Adrenal gland (tissue), 9 donors: ENCODE measurements at regions not wholly inside any gene's neighbourhood (a gene's known extent, or its start where the extent isn't known, plus 50 kb on each side); places are given as distances from the start of the nearest gene placed in this dataset.

Source experiments
- DNase-seq, 7 donors: peaks; one replicate each; pipeline ENCODE4 v3.0.0-alpha.2; 2019 to 2020
- H3K27ac ChIP-seq, 5 donors: fragments of 200-600 bp; sonication (generic) in 4 of 5; 1 replicate in 3 of 5; 2 replicates in 2 of 5; pipeline versions ENCODE4 v1.5.1 to v1.8.0; 2016 to 2020; ENCODE audit warnings: mild to moderate bottlenecking in 1 of 5
- H3K27me3 ChIP-seq: fragments of 200-600 bp; 2 replicates; pipeline ENCODE4 v1.8.0; 2021
- H3K36me3 ChIP-seq, 2 donors: fragments of 200-600 bp; replicated peaks in 1 of 2; 1 replicate in 1 of 2; 2 replicates in 1 of 2; pipeline versions ENCODE4 v1.5.1 to v1.8.0; 2018 to 2022
- H3K4me1 ChIP-seq, 2 donors: fragments of 200-600 bp; replicated peaks in 1 of 2; 1 replicate in 1 of 2; 2 replicates in 1 of 2; pipeline versions ENCODE4 v1.5.1 to v1.8.0; 2018 to 2021
- H3K4me3 ChIP-seq, 4 donors: fragments of 200-600 bp; sonication (generic) in 3 of 4; one replicate each; pipeline ENCODE4 v1.5.1; 2016 to 2018
- H3K9me3 ChIP-seq, 3 donors: fragments of 200-600 bp; sonication (generic) in 1 of 3; replicated peaks in 1 of 3; 1 replicate in 2 of 3; 2 replicates in 1 of 3; pipeline versions ENCODE4 v1.5.1 to v1.8.0; 2016 to 2021
- POLR2A ChIP-seq, 2 donors: fragments of 450-650 bp; IDR thresholded peaks; one replicate each; pipeline ENCODE4 v1.6.1; 2017; ENCODE audit warnings: antibody characterized with exemption in 2 of 2, mild to moderate bottlenecking in 2 of 2, moderate library complexity in 1 of 2
- WGBS, 4 donors: extraction: QIAGEN DNeasy Blood & Tissue Kit in 2 of 4; methylation state at CpG; one replicate each; pipeline versions ENCODE4 v1.1.5 to v1.1.7; 2013 to 2017; 5-methylcytosine and 5-hydroxymethylcytosine counted together
- intact Hi-C, 2 donors: fragments of 100-400 bp; cut with DNase I; formaldehyde crosslinking; loops; one replicate each; pipeline versions ENCODE4 v1.14.1 to v1.15.0; 2022 to 2023
- TF ChIP-seq, protein P1 (sequence below), 6 experiments: fragments of 450-650 bp in 4 of 6; fragments of 200-600 bp in 2 of 6; sonication (generic) in 1 of 6; IDR thresholded peaks; 1 replicate in 5 of 6; 2 replicates in 1 of 6; pipeline versions ENCODE4 v1.5.1 to v1.8.0; 2016 to 2021; ENCODE audit warnings: antibody characterized with exemption in 6 of 6, mild to moderate bottlenecking in 2 of 6, moderate library complexity in 1 of 6
- donor health status: healthy with polysubstance abuse.
- donor health status: Bipolar disorder and iron deficiency.
- donor health status: DM: yes; HTN: yes; CAD: no.
- donor health status: DM: no; HTN: no; CAD: no.
- donor health status: DM: no; HTN: no; CAD: no.

DNA sequence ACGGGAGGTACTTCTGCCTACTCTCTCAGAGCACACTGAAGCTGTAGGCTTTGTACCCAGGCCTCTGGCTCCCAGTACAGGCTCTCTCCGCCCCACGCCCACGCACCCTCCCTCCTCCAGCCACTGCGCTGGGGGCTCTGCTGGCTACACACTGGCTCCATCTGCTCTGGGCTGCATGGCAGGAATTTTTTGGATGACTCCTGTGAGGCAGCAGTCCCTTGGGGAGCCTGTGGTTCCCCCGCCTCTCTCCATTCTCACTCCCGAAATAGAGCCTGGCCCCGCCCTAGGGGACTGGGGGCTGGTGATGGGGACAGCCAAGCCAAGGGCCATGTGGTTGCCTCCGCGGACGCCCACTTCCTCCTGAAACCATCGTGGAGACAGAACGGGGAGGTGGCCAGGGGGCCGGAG lies 58.1 kb upstream of the ADRA2C start:
- WGBS, 4 donors: 53 to 60% (median 57%) methylated on average over 9 to 14 of the region's 14 CpGs
- peak overlapping the region in 1 of 5 donors; percentile 72 for H3K27ac ChIP-seq
- H3K36me3 ChIP-seq: no peaks in the 10 kb centered on the region
- TF ChIP-seq, protein P1, sequence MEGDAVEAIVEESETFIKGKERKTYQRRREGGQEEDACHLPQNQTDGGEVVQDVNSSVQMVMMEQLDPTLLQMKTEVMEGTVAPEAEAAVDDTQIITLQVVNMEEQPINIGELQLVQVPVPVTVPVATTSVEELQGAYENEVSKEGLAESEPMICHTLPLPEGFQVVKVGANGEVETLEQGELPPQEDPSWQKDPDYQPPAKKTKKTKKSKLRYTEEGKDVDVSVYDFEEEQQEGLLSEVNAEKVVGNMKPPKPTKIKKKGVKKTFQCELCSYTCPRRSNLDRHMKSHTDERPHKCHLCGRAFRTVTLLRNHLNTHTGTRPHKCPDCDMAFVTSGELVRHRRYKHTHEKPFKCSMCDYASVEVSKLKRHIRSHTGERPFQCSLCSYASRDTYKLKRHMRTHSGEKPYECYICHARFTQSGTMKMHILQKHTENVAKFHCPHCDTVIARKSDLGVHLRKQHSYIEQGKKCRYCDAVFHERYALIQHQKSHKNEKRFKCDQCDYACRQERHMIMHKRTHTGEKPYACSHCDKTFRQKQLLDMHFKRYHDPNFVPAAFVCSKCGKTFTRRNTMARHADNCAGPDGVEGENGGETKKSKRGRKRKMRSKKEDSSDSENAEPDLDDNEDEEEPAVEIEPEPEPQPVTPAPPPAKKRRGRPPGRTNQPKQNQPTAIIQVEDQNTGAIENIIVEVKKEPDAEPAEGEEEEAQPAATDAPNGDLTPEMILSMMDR (IDR thresholded peaks at IDR 0.05): no peak
- TF ChIP-seq POLR2A (IDR thresholded peaks at IDR 0.05): peak in 1 of 2 donors; percentile 11
- H3K4me1 ChIP-seq: no peaks in the 10 kb centered on the region
- DNase-seq: peak in 6 of 7 donors; percentile 4 to 65 (median 32)
- no peaks in the 10 kb centered on the region for H3K9me3 ChIP-seq
- intact Hi-C loops: no loop called here
- peaks cover 6% of the 10 kb centered on the region for H3K27me3 ChIP-seq
- H3K4me3 ChIP-seq: no peak overlapping the region

DNA sequence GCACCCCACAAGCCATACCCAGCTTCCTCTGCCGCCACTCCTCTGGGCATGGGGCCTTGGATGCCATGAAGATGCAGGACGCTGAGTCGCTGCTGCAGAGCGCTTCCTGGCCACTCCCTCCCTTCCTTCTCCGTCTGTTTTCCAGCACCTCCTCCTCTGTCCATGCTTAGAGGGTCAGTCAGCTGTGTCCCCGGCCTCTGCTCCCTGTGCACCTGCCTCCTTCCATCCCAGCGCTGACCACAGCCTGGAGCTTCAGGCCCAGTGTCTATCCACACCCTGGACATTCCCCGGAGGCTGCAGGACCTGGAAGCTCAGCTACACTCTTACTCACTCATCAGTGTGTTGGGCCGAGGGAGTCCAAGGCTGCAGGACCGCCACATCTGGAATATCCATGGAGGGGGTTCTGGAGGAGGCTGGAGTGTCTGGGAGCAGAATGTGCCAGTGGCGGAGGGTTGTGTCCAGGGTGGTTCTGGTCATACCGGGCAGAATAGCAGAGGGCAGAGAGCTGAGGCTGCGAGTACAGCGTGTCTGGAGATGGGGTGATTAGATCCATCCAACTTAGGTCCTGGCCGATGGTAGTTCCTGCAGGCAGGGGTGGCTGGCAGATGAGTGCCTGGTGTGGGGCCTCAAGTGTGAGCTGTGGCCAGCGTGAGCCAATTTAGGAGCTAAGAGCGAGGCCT lies 58.6 kb upstream of the ADRA2C start:
- TF ChIP-seq, protein P1 (IDR thresholded peaks at IDR 0.05): no peak
- no peak for TF ChIP-seq POLR2A (IDR thresholded peaks at IDR 0.05)
- peak overlapping the region in 1 of 5 donors; percentile 72 for H3K27ac ChIP-seq
- H3K27me3 ChIP-seq: peaks cover 11% of the 10 kb centered on the region
- DNase-seq: peak in 1 of 7 donors; percentile 52
- H3K4me3 ChIP-seq: no peak overlapping the region
- H3K4me1 ChIP-seq: no peaks in the 10 kb centered on the region
- intact Hi-C loops: no loop called here
- no peaks in the 10 kb centered on the region for H3K9me3 ChIP-seq
- no peaks in the 10 kb centered on the region for H3K36me3 ChIP-seq
- 69 to 79% (median 73%) methylated on average over 15 to 17 of the region's 17 CpGs for WGBS, 4 donors

DNA sequence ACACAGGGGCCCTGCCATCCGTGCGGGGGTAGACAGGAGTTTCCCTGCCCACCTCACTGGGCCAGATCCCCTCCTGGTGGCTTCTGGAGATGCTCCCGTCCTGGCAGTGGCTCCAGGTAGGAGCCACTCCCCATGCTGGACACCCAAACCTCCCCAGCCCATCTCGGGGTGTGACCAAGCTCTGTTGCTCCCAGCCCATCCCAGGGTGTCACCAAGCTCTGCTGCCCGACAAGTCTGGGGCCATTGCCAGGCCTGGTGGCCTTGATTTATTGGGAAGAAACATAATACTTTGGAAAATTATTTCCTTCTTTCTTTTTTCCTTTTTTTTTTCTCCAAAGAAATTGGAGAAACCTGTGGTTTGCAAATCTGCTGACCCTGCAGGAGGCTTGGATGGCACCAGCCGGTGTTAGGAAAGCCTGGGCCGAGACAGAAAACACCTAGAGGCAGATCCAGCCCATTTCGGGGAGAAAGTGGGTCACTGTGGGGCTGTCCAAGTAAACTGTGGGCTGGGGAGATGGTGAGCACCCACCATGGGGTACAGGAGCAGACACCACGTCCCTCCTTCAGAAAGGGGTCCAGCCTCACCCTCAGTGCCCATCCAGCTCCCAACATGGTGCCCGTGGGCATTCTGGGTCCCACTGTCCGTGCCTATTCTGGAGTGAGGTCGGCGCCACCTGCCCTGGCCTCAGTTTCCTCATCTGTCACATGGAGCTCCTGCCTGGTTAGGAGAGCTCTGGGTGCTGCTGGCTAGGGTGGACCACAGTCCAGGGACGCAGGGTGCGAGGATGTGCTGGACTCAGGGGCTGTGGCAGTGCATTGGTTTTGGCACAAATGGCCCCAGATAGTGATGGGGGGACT lies 59.4 kb upstream of the ADRA2C start:
- peaks cover 14% of the 10 kb centered on the region for H3K27me3 ChIP-seq
- H3K27ac ChIP-seq: peak overlapping the region in 1 of 5 donors; percentile 72
- WGBS, 4 donors: 71 to 85% (median 83%) methylated on average over 9 to 15 of the region's 15 CpGs
- H3K4me1 ChIP-seq: no peaks in the 10 kb centered on the region
- H3K9me3 ChIP-seq: no peaks in the 10 kb centered on the region
- TF ChIP-seq POLR2A (IDR thresholded peaks at IDR 0.05): no peak
- TF ChIP-seq, protein P1 (IDR thresholded peaks at IDR 0.05): no peak
- H3K4me3 ChIP-seq: no peak overlapping the region
- intact Hi-C loops: no loop called here
- no peaks in the 10 kb centered on the region for H3K36me3 ChIP-seq
- DNase-seq: no peak

DNA sequence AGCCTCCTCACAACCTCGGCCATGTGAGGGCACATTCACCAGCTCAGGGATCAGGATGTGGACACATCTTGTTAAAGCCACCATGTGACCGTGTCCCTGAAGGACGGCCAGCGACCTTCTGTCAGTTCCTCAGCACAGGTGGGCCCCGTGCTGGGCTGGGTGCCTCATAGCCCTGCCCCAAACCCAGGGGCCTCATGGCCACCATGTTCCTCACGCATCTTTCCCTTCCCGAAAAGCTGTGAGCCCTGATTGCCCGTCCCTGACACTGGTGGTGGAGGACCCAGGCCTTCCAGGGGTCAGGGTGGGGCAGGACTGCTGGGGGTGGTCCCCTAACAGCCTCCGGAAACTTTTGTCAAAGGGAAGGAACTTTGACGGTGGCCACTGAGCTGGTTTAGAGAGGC lies 60.1 kb upstream of the ADRA2C start:
- TF ChIP-seq, protein P1 (IDR thresholded peaks at IDR 0.05): no peak
- TF ChIP-seq POLR2A (IDR thresholded peaks at IDR 0.05): no peak
- DNase-seq: no peak
- Histone ChIP-seq H3K36me3 (no peaks in the 10 kb centered on the region), H3K4me1 (no peaks in the 10 kb centered on the region), H3K27ac (no peak overlapping the region), H3K27me3 (peaks cover 14% of the 10 kb centered on the region), H3K9me3 (no peaks in the 10 kb centered on the region), H3K4me3 (no peak overlapping the region)
- WGBS, 4 donors: 76 to 89% (median 81%) methylated on average over 1 to 10 of the region's 10 CpGs
- intact Hi-C loops: no loop called here
